SK-N-SH (cell line): ENCODE measurements at regions not wholly inside any gene's neighbourhood (a gene's known extent, or its start where the extent isn't known, plus 50 kb on each side); places are given as distances from the start of the nearest gene placed in this dataset.
A peak's percentile ranks its signal among the peaks of the same experiment; 100 is the strongest.

ENCODE experiments used
- CTCF ChIA-PET: fragments of 300-600, 350-600 bp; formaldehyde crosslinking; extraction: SDS; loops from one replicate; lab custom pipeline; 2021; lab: Yijun Ruan, JAX
- POLR2A ChIA-PET: fragments of 350-600 bp; sonication (Branson Sonifier 250); formaldehyde crosslinking; extraction: SDS; loops from one replicate; lab custom pipeline; 2020; ENCODE audit warnings: antibody characterized with exemption, inconsistent platforms; lab: Yijun Ruan, JAX
- DNase-seq: peaks from one replicate; pipeline ENCODE4 v3.0.0; 2012
- H2AFZ ChIP-seq: fragments of 200-600 bp; sonication (generic); 2 replicates; pipeline ENCODE4 v1.8.1; 2016; ENCODE audit warnings: antibody characterized with exemption, mild to moderate bottlenecking, low read depth
- H3F3A ChIP-seq: fragments of 200-600 bp; sonication (generic); replicated peaks from 2 replicates; pipeline ENCODE3; 2016; ENCODE audit warnings: antibody characterized with exemption, mild to moderate bottlenecking; ENCODE audit not compliant: insufficient read depth
- H3K27ac ChIP-seq, 2 experiments: fragments of 200-500 bp in 1 of 2; fragments of 200-600 bp in 1 of 2; sonication (Bioruptor generic) in 1 of 2; sonication (generic), shearing (Covaris generic) in 1 of 2; 2 replicates each; pipeline versions ENCODE4 v1.5.1 to v1.6.1; 2014 to 2016; ENCODE audit warnings: low read depth in 2 of 2, inconsistent platforms in 1 of 2, low read length in 1 of 2, mild to moderate bottlenecking in 1 of 2, mixed read lengths in 1 of 2
- H3K27me3 ChIP-seq: fragments of 200-600 bp; sonication (generic), shearing (Covaris generic); 2 replicates; pipeline ENCODE4 v1.6.1; 2016; ENCODE audit warnings: mixed run types; ENCODE audit not compliant: insufficient read depth
- H3K36me3 ChIP-seq, 2 experiments: fragments of 200-500 bp in 1 of 2; fragments of 200-600 bp in 1 of 2; sonication (Bioruptor generic) in 1 of 2; sonication (generic) in 1 of 2; replicated peaks in 1 of 2; 2 replicates each; pipeline versions ENCODE3 to v1.5.1; 2014 to 2016; ENCODE audit warnings: low read length in 1 of 2, mild to moderate bottlenecking in 1 of 2; ENCODE audit not compliant: insufficient read depth in 2 of 2, control insufficient read depth in 1 of 2
- H3K4me1 ChIP-seq, 2 experiments: fragments of 200-500 bp in 1 of 2; fragments of 200-600 bp in 1 of 2; sonication (Bioruptor generic) in 1 of 2; sonication (generic), shearing (Covaris generic) in 1 of 2; 2 replicates each; pipeline versions ENCODE4 v1.5.1 to v1.6.1; 2014 to 2016; ENCODE audit warnings: low read depth in 1 of 2, low read length in 1 of 2, mixed run types in 1 of 2; ENCODE audit not compliant: insufficient read depth in 2 of 2, control insufficient read depth in 1 of 2
- H3K4me2 ChIP-seq: fragments of 200-600 bp; sonication (generic), shearing (Covaris generic); 2 replicates; pipeline ENCODE4 v1.6.1; 2017; ENCODE audit warnings: mixed run types
- H3K4me3 ChIP-seq, 2 experiments: fragments of 200-500 bp in 1 of 2; fragments of 200-600 bp in 1 of 2; sonication (Bioruptor generic) in 1 of 2; sonication (generic), shearing (Covaris generic) in 1 of 2; 2 replicates each; pipeline versions ENCODE4 v1.5.1 to v1.8.1; 2014 to 2016; ENCODE audit warnings: low read depth in 2 of 2, inconsistent platforms in 1 of 2, low read length in 1 of 2, mild to moderate bottlenecking in 1 of 2, mixed read lengths in 1 of 2, moderate library complexity in 1 of 2
- H3K79me2 ChIP-seq: fragments of 200-600 bp; sonication (generic); 2 replicates; pipeline ENCODE4 v1.8.1; 2017; ENCODE audit warnings: mild to moderate bottlenecking; ENCODE audit not compliant: insufficient read depth
- H3K9ac ChIP-seq: fragments of 200-600 bp; sonication (generic); 2 replicates; pipeline ENCODE4 v1.6.1; 2017; ENCODE audit warnings: mixed run types
- H3K9me2 ChIP-seq: fragments of 200-600 bp; sonication (generic); 2 replicates; pipeline ENCODE4 v1.6.1; 2017; ENCODE audit warnings: mixed run types
- H3K9me3 ChIP-seq: fragments of 200-600 bp; sonication (generic); 2 replicates; pipeline ENCODE4 v1.6.1; 2017; ENCODE audit warnings: mixed run types, mild to moderate bottlenecking, moderate library complexity
- H4K20me1 ChIP-seq: fragments of 200-600 bp; sonication (generic); 2 replicates; pipeline ENCODE4 v1.6.1; 2017; ENCODE audit warnings: mild to moderate bottlenecking, mixed run types; ENCODE audit not compliant: insufficient read depth
- EP300 ChIP-seq, 2 experiments: IDR thresholded peaks; 2 replicates each; pipeline versions ENCODE4 v1.4.0 to v1.6.1; 2012; ENCODE audit warnings: borderline replicate concordance in 1 of 2, low read depth in 1 of 2, low read length in 1 of 2
- FOSL2 ChIP-seq: IDR thresholded peaks from 2 replicates; pipeline ENCODE4 v1.4.0; 2012; ENCODE audit warnings: low read depth, mild to moderate bottlenecking, moderate library complexity, borderline replicate concordance
- FOXJ3 ChIP-seq: sonication (generic); formaldehyde crosslinking; IDR thresholded peaks from 2 replicates; pipeline ENCODE4 v1.5.1; 2020; ENCODE audit warnings: mild to moderate bottlenecking, missing genetic modification reagents
- FOXM1 ChIP-seq: IDR thresholded peaks from 2 replicates; pipeline ENCODE4 v1.4.0; 2012; ENCODE audit warnings: low read depth, mild to moderate bottlenecking
- GABPA ChIP-seq: IDR thresholded peaks from 2 replicates; pipeline ENCODE4 v1.4.0; 2012; ENCODE audit warnings: low read depth, mild to moderate bottlenecking
- GATA2 ChIP-seq: sonication (generic); formaldehyde crosslinking; IDR thresholded peaks from 2 replicates; pipeline ENCODE4 v1.5.0; 2020; ENCODE audit warnings: mild to moderate bottlenecking, missing genetic modification reagents
- JUND ChIP-seq: IDR thresholded peaks from 2 replicates; pipeline ENCODE4 v1.4.0; 2012
- MEF2A ChIP-seq: IDR thresholded peaks from 2 replicates; pipeline ENCODE4 v1.4.0; 2012; ENCODE audit warnings: low read depth, borderline replicate concordance
- NFIC ChIP-seq: IDR thresholded peaks from 2 replicates; pipeline ENCODE4 v1.4.0; 2012; ENCODE audit warnings: borderline replicate concordance
- NRF1 ChIP-seq: IDR thresholded peaks from 2 replicates; pipeline ENCODE4 v1.6.1; 2012; ENCODE audit warnings: low read depth, mild to moderate bottlenecking, low read length
- POLR2AphosphoS5 ChIP-seq: IDR thresholded peaks from 2 replicates; pipeline ENCODE4 v1.6.1; 2012; ENCODE audit warnings: low read depth, low read length
- RFX5 ChIP-seq: IDR thresholded peaks from 2 replicates; pipeline ENCODE4 v1.6.1; 2012; ENCODE audit warnings: mild to moderate bottlenecking, improper control_type of control experiment, low read length
- RXRA ChIP-seq: IDR thresholded peaks from 2 replicates; pipeline ENCODE4 v1.4.0; 2012; ENCODE audit warnings: low read depth, mild to moderate bottlenecking, borderline replicate concordance
- SMC3 ChIP-seq: IDR thresholded peaks from 2 replicates; pipeline ENCODE4 v1.6.1; 2012; ENCODE audit warnings: low read depth, low read length, improper control_type of control experiment
- TCF12 ChIP-seq: IDR thresholded peaks from 2 replicates; pipeline ENCODE4 v1.4.0; 2012
- TEAD4 ChIP-seq: IDR thresholded peaks from 2 replicates; pipeline ENCODE4 v1.4.0; 2012; ENCODE audit warnings: mild to moderate bottlenecking, borderline replicate concordance; ENCODE audit not compliant: insufficient read depth
- WGBS: methylation state at CpG from one replicate; pipeline ENCODE4 v1.1.6; 2017; ENCODE audit warnings: low lambda C conversion rate; 5-methylcytosine and 5-hydroxymethylcytosine counted together
- TF ChIP-seq, protein P1 (sequence below): IDR thresholded peaks from 2 replicates; pipeline ENCODE4 v1.4.0; 2012; ENCODE audit warnings: low read depth, borderline replicate concordance
- TF ChIP-seq, protein P2 (sequence below): IDR thresholded peaks from 2 replicates; pipeline ENCODE4; 2012
- TF ChIP-seq, protein P3 (sequence below): fragments of 150-350 bp; IDR thresholded peaks from 2 replicates; pipeline ENCODE4 v1.6.1; 2017; ENCODE audit warnings: antibody characterized with exemption, low read length, low read depth, borderline replicate concordance
- TF ChIP-seq, protein P4 (sequence below): IDR thresholded peaks from 2 replicates; pipeline ENCODE4 v1.4.0; 2012; ENCODE audit warnings: low read depth
- TF ChIP-seq, protein P5 (sequence below): fragments of 150-350 bp; IDR thresholded peaks from 2 replicates; pipeline ENCODE4 v1.6.1; 2016; ENCODE audit warnings: mild to moderate bottlenecking, low read depth, low read length

DNA sequence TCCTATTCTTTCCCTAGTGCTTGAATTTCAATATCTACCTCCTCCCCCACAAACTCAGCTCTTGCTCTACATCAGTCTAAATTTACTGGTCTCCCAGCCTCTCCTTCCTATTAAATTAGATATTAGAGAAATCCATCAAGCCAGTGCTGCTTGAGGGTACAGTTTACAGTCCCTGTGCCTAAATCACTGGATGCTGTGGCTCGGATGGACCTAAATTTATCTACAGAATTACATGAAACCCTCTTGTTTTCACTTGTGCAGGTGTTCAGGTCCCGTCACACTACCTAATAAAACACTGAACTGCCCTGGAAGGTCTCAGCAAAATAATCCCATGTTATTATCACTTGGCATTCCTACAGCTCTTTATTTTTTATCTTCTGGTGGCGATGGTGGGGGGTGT lies 134.7 kb upstream of the E2F8 start:
- Histone ChIP-seq H3K4me3 (no peak overlapping the region), H4K20me1 (no peaks in the 10 kb centered on the region), H3K27me3 (no peaks in the 10 kb centered on the region), H3K9me2 (no peaks in the 10 kb centered on the region), H3K9me3 (no peaks in the 10 kb centered on the region), H3K79me2 (no peaks in the 10 kb centered on the region), H3K4me2 (no peak overlapping the region), H2AFZ (no peak overlapping the region)
- 79% methylated on average over 3 of the region's 3 CpGs for WGBS
- DNase-seq, result no peak
- TF ChIP-seq FOXJ3 (CRISPR knock-in tag) (no peak), TEAD4 (no peak), GABPA (no peak), FOXM1 (no peak), NRF1 (no peak), EP300 (IDR thresholded peaks at IDR 0.05; ENCODE audit: borderline replicate concordance in 1 of 2, low read depth in 1 of 2, low read length in 1 of 2) (no peak), JUND (no peak), MEF2A (no peak), RFX5 (no peak), GATA2 (no peak), POLR2AphosphoS5 (no peak)
- TF ChIP-seq, protein P1, sequence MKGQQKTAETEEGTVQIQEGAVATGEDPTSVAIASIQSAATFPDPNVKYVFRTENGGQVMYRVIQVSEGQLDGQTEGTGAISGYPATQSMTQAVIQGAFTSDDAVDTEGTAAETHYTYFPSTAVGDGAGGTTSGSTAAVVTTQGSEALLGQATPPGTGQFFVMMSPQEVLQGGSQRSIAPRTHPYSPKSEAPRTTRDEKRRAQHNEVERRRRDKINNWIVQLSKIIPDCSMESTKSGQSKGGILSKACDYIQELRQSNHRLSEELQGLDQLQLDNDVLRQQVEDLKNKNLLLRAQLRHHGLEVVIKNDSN, result no peak
- TF ChIP-seq, protein P2, sequence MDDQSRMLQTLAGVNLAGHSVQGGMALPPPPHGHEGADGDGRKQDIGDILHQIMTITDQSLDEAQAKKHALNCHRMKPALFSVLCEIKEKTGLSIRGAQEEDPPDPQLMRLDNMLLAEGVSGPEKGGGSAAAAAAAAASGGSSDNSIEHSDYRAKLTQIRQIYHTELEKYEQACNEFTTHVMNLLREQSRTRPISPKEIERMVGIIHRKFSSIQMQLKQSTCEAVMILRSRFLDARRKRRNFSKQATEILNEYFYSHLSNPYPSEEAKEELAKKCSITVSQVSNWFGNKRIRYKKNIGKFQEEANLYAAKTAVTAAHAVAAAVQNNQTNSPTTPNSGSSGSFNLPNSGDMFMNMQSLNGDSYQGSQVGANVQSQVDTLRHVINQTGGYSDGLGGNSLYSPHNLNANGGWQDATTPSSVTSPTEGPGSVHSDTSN, result no peak
- TF ChIP-seq, protein P3, sequence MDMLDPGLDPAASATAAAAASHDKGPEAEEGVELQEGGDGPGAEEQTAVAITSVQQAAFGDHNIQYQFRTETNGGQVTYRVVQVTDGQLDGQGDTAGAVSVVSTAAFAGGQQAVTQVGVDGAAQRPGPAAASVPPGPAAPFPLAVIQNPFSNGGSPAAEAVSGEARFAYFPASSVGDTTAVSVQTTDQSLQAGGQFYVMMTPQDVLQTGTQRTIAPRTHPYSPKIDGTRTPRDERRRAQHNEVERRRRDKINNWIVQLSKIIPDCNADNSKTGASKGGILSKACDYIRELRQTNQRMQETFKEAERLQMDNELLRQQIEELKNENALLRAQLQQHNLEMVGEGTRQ, result no peak
- TF ChIP-seq, protein P4, sequence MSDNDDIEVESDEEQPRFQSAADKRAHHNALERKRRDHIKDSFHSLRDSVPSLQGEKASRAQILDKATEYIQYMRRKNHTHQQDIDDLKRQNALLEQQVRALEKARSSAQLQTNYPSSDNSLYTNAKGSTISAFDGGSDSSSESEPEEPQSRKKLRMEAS, result no peak
- TF ChIP-seq, all 33 proteins: peak for 0
- H3K36me3 ChIP-seq, result no peaks in the 10 kb centered on the region
- ChIA-PET POLR2A (interaction anchor here (0.7 kb wide), 1 partner anchor 12 kb away, joined by 3 read pairs; no protein-coding TSS in a partner anchor), CTCF (no interaction called here)
- peaks cover 12% of the 10 kb centered on the region for H3F3A ChIP-seq
- H3K9ac ChIP-seq, result no peak overlapping the region
- peaks cover 0 to 15% of the 10 kb centered on the region in 2 experiments; a peak in 1 of 4 replicates for H3K4me1 ChIP-seq
- no peak overlapping the region for H3K27ac ChIP-seq

DNA sequence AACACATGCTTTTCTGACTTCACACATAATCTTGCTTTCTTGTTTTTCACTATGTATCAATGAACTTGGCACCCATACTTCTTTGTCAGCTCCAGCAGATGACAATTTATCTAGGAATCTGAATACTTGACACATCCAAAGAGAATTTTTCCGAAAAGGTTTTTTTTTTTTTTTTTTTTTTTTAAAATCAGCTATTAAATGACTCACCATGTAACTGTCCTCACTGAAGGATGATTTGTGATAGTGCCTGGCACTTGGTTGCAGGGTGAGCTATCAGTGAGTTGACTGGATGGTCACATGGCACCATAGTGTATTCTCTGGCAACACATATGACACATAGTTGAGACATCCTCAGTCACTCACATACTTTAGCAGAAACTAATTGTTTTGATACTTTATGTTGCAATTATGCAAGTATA lies 133.4 kb upstream of the E2F8 start:
- peak overlapping the region in 1 of 2 experiments; percentile 56; a peak in 2 of 4 replicates for H3K27ac ChIP-seq
- TF ChIP-seq, protein P5, sequence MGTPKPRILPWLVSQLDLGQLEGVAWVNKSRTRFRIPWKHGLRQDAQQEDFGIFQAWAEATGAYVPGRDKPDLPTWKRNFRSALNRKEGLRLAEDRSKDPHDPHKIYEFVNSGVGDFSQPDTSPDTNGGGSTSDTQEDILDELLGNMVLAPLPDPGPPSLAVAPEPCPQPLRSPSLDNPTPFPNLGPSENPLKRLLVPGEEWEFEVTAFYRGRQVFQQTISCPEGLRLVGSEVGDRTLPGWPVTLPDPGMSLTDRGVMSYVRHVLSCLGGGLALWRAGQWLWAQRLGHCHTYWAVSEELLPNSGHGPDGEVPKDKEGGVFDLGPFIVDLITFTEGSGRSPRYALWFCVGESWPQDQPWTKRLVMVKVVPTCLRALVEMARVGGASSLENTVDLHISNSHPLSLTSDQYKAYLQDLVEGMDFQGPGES, result no peak
- TF ChIP-seq EP300 (IDR thresholded peaks at IDR 0.05; ENCODE audit: borderline replicate concordance in 1 of 2, low read depth in 1 of 2, low read length in 1 of 2) (peak in 1 of 2 experiments; percentile 60; a peak in 1 of 4 replicates), TCF12 (peak; percentile 49; the same call in 1 of the 2 replicates), GATA2 (no peak), JUND (peak; percentile 78), FOSL2 (peak; percentile 76; the same call in 1 of the 2 replicates), SMC3 (no peak), RXRA (peak; percentile 21; the same call in 1 of the 2 replicates), NFIC (peak; percentile 55)
- TF ChIP-seq, protein P1, result peak; percentile 62; the same call in 1 of the 2 replicates
- TF ChIP-seq, protein P2, result peak; percentile 91

More for the DNA sequence above, 133.4 kb upstream of the E2F8 start:
- Histone ChIP-seq H3K9me2 (no peaks in the 10 kb centered on the region), H3F3A (peaks cover 10% of the 10 kb centered on the region), H3K27me3 (no peaks in the 10 kb centered on the region), H3K4me3 (no peak overlapping the region), H3K4me2 (0 out of 2 replicates have a peak overlapping the region, but pooled peaks have one; percentile 20), H3K9ac (no peak overlapping the region), H2AFZ (no peak overlapping the region), H3K79me2 (no peaks in the 10 kb centered on the region), H3K36me3 (no peaks in the 10 kb centered on the region), H4K20me1 (no peaks in the 10 kb centered on the region), H3K9me3 (no peaks in the 10 kb centered on the region), H3K4me1 (peaks cover 0 to 14% of the 10 kb centered on the region in 2 experiments; a peak in 1 of 4 replicates)
- CTCF ChIA-PET, result no interaction called here
- 5% methylated on average over 1 of the region's 1 CpG for WGBS
- DNase-seq, result no peak
- POLR2A ChIA-PET, result no interaction called here
